Endothelial cell of umbilical vein (primary cell): ENCODE measurements at regions not wholly inside any gene's neighbourhood (a gene's known extent, or its start where the extent isn't known, plus 50 kb on each side); places are given as distances from the start of the nearest gene placed in this dataset.

Experiments used
- POLR2A ChIP-seq: IDR thresholded peaks from 2 replicates; pipeline ENCODE4 v1.6.1; 2012; ENCODE audit warnings: low read depth, mild to moderate bottlenecking, control low read depth, low read length
- POLR2AphosphoS5 ChIP-seq: IDR thresholded peaks from 2 replicates; pipeline ENCODE4 v1.6.1; 2012; ENCODE audit warnings: low read depth, mild to moderate bottlenecking, control low read depth, low read length, moderate library complexity; ENCODE audit not compliant: insufficient read depth

DNA sequence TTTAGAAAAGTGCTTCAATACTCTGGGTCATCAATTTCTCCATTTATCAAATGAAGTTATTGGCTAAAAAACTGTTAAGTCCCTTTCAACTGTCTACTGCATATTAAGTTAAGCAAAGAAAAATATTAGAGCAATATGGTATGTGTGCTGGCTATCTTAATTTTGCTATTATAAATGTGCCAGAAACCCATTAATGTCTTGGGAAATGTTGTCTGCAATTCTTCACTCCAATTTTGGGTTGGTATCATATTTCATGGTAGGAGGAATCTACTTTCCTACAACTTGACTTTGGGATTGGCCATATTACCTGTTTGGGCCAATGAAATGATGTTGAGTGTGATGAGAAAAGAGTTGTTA is 1063.9 kb downstream of the PLA2G4A start:
- no peak for TF ChIP-seq POLR2A
- no peak for TF ChIP-seq POLR2AphosphoS5
